ENCODE measurements at regions not wholly inside any gene's neighbourhood (a gene's known extent, or its start where the extent isn't known, plus 50 kb on each side); places are given as distances from the start of the nearest gene placed in this dataset.
"Not testable (repeated sequence)": the region's sequence is repeated elsewhere in the genome, so short reads cannot be mapped to it uniquely, and the experiment has no call there.

DNA sequence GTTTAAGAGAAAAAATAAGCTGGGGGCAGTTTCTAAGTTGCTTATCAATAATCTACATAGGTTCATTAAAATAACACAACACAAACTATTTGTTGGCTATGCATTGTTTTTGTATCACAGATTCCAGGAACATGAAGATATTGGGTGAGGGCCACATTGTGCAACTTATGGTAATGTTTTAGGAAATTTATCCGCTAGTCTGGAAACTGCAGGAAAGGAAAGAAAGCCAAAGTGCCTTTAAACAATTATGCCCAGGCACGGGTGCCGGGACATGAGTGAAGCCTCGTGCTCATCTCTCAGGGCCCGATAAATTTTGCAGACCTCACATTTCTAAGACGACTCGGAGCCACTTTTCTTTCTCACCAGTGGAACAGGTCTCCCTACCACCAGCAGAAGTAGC, 52.6 kb upstream of the GOLGA8Q start:
- TF ChIP-seq, protein P1, sequence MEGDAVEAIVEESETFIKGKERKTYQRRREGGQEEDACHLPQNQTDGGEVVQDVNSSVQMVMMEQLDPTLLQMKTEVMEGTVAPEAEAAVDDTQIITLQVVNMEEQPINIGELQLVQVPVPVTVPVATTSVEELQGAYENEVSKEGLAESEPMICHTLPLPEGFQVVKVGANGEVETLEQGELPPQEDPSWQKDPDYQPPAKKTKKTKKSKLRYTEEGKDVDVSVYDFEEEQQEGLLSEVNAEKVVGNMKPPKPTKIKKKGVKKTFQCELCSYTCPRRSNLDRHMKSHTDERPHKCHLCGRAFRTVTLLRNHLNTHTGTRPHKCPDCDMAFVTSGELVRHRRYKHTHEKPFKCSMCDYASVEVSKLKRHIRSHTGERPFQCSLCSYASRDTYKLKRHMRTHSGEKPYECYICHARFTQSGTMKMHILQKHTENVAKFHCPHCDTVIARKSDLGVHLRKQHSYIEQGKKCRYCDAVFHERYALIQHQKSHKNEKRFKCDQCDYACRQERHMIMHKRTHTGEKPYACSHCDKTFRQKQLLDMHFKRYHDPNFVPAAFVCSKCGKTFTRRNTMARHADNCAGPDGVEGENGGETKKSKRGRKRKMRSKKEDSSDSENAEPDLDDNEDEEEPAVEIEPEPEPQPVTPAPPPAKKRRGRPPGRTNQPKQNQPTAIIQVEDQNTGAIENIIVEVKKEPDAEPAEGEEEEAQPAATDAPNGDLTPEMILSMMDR (IDR thresholded peaks at IDR 0.05 in 4 of 5, conservative IDR thresholded peaks at IDR 0.05 in 1 of 5) = not testable (repeated sequence)
- not testable (repeated sequence) for TF ChIP-seq POLR2A (IDR thresholded peaks at IDR 0.05)
